K562 (cell line): ENCODE measurements at regions not wholly inside any gene's neighbourhood (a gene's known extent, or its start where the extent isn't known, plus 50 kb on each side); places are given as distances from the start of the nearest gene placed in this dataset.

Source experiments
- MGA ChIP-seq: fragments of 450-650 bp; IDR thresholded peaks from 2 replicates; pipeline ENCODE4 v1.6.1; 2016; ENCODE audit warnings: mild to moderate bottlenecking, moderate library complexity
- ZNF518B ChIP-seq: fragments of 250-450 bp; sonication (Bioruptor Pico); IDR thresholded peaks from 2 replicates; pipeline ENCODE4 v1.5.0; 2021; ENCODE audit warnings: mild to moderate bottlenecking, moderate library complexity
- ZNF551 ChIP-seq: fragments of 250-450 bp; sonication (Bioruptor Pico); IDR thresholded peaks from 2 replicates; pipeline ENCODE4 v1.5.0; 2021; ENCODE audit warnings: mild to moderate bottlenecking, moderate library complexity
- ZNF740 ChIP-seq, 3 experiments: fragments of 200-800 bp in 1 of 3; sonication (Bioruptor generic) in 1 of 3; sonication (generic) in 1 of 3; formaldehyde crosslinking in 1 of 3; IDR thresholded peaks; 2 replicates each; pipeline versions ENCODE4 v1.6.1 to v1.8.0; 2016 to 2022; ENCODE audit warnings: mild to moderate bottlenecking in 2 of 3, missing compliant biosample characterization in 2 of 3, missing genetic modification characterization in 2 of 3, missing genetic modification reagents in 1 of 3
- ZZZ3 ChIP-seq: fragments of 450-650 bp; IDR thresholded peaks from 2 replicates; pipeline ENCODE4 v1.6.1; 2016; ENCODE audit warnings: antibody characterized with exemption, mild to moderate bottlenecking, moderate library complexity

- no peak for TF ChIP-seq ZNF740 (CRISPR knock-in tag; IDR thresholded peaks at IDR 0.05)
- no peak for TF ChIP-seq ZNF740 (tag; IDR thresholded peaks at IDR 0.05)
- TF ChIP-seq ZNF551 (CRISPR knock-in tag): no peak
- no peak for TF ChIP-seq ZZZ3
- no peak for TF ChIP-seq MGA
- no peak for TF ChIP-seq ZNF518B (CRISPR knock-in tag)
These were observed 123.1 kb upstream of the KCNJ6 start (continued) for GRCh38 chr21:38039369-38039768.
